SW 1271 (cell line): ENCODE measurements at regions not wholly inside any gene's neighbourhood (a gene's known extent, or its start where the extent isn't known, plus 50 kb on each side); places are given as distances from the start of the nearest gene placed in this dataset.
"Not testable (repeated sequence)": the region's sequence is repeated elsewhere in the genome, so short reads cannot be mapped to it uniquely, and the experiment has no call there.

ENCODE experiments used
- DNase-seq, 2 experiments: peaks; one replicate each; lab custom pipeline; 2025; lab: John Stamatoyannopoulos, UW

DNA sequence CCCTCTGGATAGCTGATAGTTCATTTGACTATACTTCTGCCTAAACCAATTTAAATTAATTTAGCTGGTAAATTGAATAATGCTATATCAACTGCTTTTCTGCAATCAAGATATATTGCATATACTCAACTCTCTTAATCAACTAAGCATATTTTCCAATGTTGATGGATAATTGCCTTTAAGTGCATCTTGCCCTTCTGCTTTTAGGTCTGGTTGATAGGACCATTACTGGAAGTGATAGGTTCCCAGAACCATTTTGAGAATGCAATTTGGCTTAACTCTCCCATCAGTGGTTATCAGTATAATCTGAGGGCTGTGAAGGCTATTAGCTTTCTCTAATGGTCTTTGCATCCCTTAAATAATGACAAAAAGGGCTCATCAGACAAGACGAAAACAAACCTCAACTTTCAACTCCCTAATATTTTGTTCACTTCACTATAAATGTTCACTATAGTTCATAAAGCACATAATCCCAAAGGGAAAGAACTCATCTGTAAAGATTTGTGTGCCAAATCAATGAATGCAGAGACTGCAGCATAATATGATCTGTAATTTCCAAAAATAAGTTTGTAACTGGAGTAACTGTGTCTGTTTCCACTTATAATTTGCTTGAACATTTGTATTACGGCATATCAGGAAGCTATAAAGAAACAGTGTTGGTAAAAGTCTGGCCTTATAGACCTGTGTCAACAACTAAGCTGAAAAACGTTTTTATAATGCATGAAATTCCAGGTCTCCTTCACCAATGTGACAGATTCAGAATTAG, 273.6 kb downstream of the FBXO8 start:
- no peak for DNase-seq

DNA sequence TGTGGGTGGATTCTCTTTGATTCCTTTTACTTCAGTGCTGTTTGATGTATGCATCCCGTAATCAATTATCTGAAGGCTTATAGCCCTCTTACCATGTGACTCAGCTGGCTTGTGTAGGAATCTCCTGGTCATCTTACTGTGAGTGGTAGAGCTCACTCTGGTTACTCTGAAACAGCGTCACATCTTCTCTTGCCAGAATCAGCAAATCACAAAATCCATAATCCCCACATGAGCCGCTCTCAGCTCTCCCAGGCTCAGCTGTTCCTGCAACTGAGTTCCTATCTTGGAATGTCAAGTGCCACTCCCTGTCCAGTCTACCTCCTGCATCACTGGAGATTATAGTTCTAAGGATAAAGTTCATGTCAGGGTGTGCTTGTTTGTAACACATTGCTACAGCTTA, 278.0 kb downstream of the FBXO8 start:
- DNase-seq = no peak

DNA sequence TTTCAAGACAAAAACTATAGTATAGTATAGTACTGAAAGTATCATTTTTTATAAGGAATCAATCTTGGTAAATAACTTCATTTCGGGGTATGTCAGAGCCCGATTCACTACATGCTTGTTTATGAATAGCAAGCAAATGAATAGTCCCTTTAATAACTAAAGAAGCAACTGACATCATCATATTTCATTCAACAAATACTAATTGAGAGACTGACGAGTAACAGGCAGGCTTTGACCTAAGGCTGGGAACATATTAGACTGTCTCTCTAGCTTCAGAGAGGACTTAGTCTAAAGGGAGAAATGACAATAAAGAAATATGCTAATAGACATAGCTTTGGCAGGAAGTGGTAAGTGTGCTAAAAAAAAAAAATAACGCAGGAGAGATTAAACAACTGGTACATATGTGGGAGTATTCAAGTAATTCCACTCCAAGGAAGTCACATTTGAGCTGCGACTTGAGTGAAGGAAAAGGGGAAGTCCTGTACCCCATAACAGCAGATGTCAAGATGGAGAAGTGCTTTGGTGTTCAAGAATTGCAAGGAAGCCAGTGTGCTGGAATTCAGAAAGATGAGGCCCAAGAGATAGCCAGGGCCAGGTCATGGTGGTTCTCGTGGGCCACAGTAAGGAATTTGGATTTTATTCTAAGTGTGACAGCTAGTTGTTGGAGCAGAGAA, 284.9 kb downstream of the FBXO8 start:
- no peak for DNase-seq

DNA sequence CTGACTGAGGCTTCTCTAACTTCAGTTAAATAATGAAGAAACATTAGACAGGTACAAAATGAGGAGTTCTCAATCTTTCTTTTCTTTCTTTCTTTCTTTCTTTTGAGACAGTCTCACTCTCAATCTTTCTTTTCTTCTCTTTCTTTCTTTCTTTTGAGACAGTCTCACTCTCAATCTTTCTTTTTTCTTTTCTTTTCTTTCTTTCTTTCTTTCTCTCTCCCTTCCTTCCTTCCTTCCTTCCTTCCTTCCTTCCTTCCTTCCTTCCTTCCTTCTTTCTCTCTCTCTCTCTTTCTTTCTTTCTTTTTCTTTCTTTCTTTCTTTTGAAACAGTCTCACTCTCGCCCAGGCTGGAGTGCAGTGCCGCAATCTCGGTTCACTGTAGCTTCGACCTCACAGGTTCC, 287.7 kb downstream of the FBXO8 start:
- DNase-seq = not testable (repeated sequence)

DNA sequence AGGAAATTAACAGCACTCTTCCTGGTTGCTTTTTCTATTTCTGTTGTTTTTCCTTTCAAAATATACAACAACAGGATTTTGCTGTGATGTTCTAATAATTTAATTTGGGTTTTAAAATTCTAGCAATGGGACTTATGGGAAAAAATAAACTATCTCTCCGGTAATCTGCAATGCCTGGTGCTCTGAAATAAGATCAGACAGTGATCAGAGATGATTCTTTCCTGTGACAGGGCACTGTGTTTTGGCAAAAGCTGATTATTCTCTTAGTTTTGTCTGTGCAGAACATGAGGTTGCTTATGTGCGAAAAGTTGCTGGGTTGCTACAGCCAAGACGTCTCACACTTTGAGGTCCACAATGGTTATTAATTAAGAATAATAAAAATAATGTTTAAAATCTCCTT, 291.7 kb downstream of the FBXO8 start:
- no peak for DNase-seq

DNA sequence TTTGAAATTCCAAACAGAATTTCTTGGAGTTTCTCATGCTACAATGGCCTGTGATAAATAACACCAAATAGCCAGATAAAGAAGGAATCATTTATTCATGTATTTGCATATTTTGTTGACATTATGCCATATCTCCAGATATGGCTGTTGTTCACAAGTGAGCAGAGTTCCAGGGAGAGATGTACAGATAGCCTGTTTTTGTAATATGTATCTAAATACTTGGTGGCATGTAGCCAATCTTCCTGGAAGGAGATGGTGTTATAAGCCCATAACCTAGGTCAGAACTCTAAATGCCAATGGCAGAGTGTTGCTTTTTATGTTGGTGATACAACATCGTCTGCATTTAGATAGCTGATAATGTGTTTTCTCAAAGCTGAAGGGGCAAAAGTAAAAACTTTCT, 292.2 kb downstream of the FBXO8 start:
- no peak for DNase-seq

DNA sequence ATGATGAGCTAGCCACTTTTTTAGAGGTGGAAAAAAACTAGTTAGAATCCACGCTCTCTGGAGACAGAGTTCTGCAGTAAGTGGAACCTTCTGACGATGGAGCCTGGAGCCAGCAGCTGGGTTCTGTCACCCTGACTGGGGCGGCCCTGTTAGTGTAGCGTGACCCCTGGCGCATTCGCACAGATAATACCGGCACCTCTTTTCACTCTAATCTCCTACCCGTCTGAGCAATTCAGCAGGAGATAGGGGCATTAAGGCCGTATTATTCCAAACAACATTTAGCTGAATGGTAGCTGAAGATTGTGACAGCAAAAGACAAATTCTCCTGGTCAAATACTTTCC, 292.6 kb downstream of the FBXO8 start:
- no peak for DNase-seq

DNA sequence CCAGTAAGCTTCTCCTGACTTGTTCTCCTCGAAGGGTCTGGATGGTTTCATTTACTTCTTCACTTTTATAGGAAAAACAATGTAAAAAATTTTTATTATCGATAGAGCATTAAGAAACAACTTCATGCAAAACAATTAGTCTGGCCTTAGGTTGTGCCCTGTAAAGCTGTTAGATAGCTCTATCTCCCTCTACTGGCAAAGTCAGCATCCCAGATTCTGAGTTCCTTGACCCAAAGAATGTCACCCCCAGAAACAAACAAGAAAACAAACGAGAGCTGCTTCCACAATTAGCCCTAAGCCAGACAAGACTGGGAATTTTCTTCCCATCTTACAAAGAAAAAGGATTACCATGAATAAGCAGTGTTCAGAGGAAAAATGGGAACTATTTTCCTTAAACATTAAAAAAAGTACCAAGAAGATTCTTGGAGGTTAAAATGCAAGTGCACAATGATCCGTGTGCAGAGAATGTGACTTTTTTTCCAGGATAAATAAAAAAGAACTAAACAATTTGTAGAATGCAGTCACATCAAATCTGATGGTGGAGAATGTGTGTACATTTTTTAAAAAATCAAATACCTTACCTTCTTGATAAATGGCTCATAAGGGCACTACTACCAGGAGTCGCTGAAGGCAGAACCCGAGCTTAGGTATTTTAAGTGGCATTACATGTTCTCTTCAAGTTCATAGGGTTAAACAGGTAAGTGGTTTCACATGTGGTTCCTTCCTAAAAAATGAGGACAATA, 293.2 kb downstream of the FBXO8 start:
- DNase-seq = no peak

DNA sequence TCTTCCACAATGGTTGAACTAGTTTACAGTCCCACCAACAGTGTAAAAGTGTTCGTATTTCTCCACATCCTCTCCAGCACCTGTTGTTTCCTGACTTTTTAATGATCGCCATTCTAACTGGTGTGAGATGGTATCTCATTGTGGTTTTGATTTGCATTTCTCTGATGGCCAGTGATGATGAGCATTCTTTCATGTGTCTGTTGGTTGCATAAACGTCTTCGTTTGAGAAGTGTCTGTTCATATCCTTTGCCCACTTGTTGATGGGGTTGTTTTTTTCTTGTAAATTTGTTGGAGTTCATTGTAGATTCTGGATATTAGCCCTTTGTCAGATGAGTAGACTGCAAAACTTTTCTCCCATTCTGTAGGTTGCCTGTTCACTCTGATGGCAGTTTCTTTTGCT, 319.9 kb downstream of the FBXO8 start:
- not testable (repeated sequence) for DNase-seq

DNA sequence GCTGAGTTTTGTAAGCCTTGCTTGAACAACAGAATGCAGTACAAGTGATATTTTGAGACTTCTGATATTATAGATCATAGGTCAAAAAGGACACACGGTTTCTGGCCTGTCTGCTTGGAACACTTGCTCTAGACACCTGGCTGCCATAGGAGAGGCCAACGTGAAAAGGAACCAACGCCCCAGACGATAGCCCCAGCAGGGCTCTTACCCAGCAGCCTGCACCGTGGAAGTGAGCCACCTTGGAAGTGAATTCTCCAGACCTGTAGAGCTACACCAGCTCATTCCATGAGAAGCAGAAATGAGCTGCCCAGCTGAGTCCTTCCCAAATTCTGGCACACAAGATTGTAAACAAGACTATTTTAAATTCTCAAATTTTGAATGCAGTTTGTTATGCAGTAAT, 323.1 kb downstream of the FBXO8 start:
- no peak for DNase-seq

DNA sequence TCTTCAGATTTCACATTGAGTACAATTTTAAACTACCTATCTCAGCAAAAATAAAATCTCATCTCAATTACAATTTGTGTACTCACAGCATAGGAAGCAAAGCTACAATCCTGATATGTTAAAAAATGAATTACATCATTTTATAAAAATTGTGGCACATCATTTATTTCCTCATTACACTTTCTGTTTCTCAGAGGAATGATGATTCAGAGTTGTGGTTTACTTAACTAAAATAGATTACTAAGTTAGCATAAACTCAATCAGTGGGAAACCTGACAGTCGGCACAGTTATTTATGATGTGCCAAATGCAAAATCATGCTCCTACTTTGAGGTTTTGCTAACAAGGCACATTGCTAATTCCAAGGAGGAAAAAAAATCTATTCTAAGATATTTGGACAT, 325.0 kb downstream of the FBXO8 start:
- DNase-seq = no peak

DNA sequence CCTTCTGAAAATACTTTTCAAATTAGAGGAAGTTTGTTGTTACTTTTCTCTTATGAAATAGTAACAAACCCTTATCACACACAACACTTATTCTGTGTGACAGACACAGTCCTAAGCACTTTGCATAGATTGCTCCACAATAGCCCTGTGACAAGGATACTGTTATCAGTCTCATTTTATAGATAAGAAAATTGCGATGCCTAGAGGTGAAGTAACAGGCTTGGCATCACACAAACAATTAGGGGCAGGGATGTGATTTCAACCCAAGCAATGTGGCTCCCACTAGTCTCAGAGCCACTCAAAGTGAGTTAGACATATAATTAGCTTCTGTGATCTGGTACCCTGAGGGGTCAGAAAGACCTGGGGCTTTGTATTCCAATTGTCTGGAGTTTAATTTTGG, 339.9 kb downstream of the FBXO8 start:
- no peak for DNase-seq

DNA sequence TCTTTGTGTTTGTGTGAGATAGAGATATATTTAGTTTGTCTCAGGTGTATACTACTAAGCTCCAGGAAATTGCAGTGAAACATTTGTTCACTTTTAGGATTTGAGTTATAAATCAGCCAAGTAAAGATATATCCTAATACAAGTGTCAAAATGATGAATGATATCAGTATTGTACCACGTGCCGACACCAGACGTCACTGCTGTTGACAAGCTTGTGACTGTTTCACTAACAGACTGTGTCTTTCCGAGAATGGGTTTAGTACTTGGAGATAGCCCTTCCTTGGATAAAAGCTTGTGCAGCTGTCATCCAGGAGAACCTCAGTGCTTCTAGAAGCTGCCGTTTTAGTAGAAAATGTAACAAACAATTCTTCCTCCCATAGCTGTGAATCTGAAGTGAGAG, 343.3 kb downstream of the FBXO8 start:
- no peak for DNase-seq

DNA sequence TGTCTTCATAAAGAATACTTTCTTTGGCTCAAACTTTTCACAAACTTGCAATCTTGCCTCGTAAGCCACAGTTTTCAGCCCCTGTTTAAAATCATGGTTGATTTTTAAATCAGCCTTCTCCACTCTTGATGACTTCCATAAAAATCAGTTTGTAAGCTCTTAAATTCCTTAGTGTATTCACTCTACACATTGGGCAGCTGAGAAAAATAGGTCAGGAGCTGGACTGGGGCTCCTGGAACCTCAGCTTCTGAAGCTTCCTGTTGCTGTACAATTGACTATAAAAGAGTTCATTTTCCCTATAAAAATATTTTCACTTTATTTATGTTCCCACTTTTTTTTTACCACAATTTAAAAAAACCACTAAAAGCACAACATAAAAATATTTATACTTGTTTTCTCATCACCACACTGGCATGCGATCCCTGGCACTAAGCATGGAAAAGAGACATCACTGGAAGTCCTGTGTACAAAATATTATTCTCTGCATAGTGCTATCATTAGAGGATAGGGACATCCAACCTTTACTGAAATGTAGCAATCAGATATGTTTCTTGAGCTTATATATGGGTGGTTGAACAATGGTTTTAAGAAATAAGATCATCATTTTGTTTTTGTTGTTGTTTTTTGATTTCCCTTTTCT, 345.7 kb downstream of the FBXO8 start:
- no peak for DNase-seq

DNA sequence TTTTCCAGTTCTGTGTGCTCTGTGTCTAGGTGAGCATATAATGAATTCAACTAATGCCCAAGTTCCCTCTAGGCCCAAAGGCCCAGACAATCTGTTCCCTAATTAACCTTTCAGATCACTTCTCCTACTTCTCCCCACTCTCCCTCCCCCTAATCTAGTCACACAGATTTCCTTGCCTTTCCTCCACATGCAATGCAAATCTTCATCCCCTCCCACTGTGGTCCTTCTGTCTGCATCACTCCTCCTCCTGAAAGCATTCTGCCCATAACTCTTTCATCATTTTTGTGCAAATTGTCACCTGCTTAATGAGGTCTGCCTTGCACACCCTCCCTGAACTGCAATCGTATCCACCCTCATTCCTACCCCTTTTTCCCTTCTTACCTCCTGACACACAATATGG, 346.6 kb downstream of the FBXO8 start:
- DNase-seq = no peak

DNA sequence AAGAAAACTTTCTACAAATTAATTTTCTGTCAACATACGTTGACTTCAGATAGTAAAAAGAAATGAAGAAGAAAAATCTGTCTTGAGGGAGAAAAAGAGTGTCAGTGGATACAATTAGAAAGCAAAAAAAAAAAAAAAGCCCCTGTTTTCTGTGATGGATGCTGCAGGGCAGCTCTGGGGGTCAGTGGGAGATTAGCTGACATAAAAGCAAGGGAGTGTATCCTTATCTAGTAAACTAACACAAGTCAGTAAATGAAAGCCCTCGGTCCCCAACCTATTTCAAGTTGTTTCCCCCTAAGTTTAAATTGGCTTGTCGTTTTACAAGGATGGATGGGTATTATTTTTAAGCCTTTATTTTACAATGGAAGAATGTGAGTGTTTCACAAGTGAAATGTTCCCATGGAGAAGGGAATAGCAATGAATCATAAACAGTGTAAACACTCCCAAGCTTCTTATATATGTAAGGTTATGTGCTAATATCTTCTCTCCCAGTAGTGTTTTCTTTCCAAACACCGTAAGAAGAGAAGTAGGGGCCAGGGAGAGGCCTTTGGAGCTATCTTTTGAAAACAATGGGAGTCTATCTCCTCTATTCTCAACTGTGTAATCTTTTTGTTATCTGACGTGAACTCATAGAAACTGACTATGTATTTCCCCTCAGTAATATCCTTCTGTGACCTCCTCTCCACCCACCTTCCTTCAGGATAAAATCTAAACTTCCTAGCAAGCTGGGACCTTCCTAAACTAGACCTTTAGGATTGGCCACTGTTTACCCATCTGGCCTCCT, 347.7 kb downstream of the FBXO8 start:
- no peak for DNase-seq

DNA sequence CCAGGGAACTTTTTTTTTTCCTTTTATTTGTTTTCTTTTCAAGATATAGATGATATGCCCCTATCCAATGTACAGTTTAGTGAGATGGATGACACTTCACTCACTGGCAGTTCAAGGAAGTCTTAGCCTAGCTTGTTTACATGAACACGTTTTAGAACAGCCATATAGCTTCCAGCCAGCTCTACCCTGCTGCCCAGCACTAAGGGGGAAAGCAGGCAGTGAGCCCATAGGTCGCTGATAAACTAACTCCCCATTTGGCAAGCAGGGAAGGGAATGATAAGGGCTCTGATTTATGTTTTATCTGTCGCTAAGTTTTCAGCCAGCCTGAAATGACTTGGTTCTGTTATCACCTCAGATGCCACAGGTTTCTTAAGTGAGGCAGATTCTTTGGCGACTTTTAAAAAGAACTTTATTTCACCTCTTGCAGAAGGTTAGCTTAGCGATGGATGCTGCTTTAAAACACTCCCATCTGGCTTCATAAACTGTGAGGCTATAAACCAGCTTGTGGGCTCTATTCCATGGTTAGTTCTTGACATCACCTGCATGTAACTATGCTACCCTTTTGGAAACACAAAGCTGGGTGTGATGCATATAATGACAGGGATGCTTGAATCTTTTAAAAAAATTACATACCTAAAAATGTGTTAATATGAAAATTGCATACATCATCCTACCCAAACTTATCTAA, 348.4 kb downstream of the FBXO8 start:
- DNase-seq = no peak

DNA sequence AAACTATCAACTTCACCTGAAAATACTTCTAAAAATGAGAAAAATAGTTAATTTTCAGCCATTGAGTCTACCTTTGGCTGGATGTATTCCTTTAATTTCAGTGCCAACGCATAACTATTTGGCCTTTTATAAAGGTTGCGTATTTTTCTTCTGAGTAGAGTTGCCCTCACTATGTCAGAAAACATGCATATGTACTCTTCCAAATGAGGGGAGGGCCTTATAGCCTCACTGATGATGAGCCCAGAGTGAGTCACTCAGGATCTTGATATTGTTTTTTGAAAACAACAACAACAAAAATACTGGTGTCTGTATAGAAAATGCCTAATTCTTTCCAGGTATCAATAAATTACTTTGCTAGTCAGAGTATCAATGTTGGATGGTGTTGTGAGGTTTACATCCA, 349.3 kb downstream of the FBXO8 start:
- DNase-seq = no peak

DNA sequence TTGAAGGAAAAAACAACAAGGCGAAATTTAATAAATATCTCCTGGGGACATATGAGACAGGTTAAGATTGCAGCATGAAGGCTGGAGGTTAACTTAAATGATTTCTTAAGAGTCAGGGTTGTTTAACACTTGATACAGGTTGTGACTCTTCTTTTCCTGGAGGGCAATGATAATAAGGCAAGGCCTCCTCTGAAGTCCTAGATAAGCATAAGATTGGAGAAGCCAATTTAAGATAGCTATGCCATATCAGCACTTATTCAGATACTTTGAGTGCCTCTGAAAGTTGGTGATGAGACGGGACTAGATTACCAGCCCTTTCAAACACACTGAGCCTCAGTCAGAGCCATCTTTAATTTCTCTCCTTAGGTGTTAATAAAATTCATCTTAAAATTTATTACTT, 350.8 kb downstream of the FBXO8 start:
- no peak for DNase-seq

DNA sequence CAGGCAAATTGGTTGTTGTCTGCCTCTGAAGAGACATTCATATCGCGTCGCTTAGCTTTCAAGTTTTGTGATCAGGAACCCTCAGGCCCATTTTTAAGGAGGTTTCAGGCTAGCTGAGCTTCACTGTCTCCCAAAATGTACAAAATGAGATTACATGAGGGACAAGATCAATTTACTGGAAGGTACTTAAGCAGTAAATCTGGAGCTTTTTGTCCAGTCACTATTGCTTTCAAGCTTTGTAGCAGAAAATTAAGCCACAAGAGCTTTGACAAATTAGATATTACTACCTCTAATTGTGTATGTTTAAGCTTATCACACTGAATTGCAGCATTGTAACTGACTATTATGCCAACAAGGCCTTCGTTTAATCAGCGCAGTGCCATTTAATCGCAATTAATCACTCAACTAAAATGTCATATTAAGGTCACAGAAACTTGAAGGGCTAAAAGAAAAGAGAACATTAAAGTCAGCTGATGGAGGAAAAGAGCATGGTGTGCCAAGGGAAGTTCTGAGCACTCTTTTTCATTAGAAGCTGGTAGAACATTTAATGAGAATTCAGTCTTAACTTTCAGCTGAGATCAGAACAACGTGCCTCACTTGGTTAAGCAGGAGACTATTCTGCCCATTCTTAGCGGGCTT, 353.0 kb downstream of the FBXO8 start:
- DNase-seq = no peak

DNA sequence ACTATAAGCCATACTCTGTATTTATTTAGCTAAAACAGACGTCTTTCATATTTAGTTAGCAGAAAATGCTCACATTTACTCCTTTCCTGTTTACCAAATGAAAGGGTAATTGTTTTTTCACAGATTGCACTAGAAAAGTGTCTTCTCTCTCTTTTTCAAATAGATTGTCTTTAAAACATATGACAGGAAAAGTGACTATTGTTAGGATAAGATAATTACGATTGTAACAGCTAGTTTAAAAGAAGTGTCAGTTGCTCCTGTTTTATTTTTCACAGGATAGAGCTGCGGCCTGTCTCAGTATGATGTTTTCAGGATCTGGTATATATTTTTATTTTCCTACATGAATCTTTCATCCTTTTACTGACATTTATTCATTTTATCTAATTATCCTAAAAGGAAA, 353.5 kb downstream of the FBXO8 start:
- DNase-seq = no peak
